Activated naive CD4-positive, alpha-beta T cell treated with anti-CD3 and anti-CD28 coated beads for 36 hours (primary cell): ENCODE measurements at regions not wholly inside any gene's neighbourhood (a gene's known extent, or its start where the extent isn't known, plus 50 kb on each side); places are given as distances from the start of the nearest gene placed in this dataset.
"Not testable (repeated sequence)": the region's sequence is repeated elsewhere in the genome, so short reads cannot be mapped to it uniquely, and the experiment has no call there.

Source experiments
- CTCF ChIA-PET: fragments of 350-600 bp; sonication (Branson Sonifier 250); formaldehyde crosslinking; loops from one replicate; lab custom pipeline; 2021; ENCODE audit warnings: antibody characterized with exemption; lab: Charles Lee
- DNase-seq: peaks from one replicate; pipeline ENCODE4 v3.0.0-alpha.2; 2020
- H3K27ac Mint-ChIP-seq: one replicate; pipeline ENCODE4 v1.8.0; 2021; ENCODE audit warnings: mild to moderate bottlenecking, mixed read lengths
- H3K27me3 Mint-ChIP-seq: one replicate; pipeline ENCODE4 v1.8.0; 2021; ENCODE audit warnings: low read depth, mixed read lengths
- H3K36me3 Mint-ChIP-seq: one replicate; pipeline ENCODE4 v1.8.0; 2021; ENCODE audit warnings: low read depth, mixed read lengths
- H3K4me1 Mint-ChIP-seq: one replicate; pipeline ENCODE4 v1.8.0; 2021; ENCODE audit warnings: low read depth, mixed read lengths
- H3K4me3 Mint-ChIP-seq: one replicate; pipeline ENCODE4 v1.8.0; 2021; ENCODE audit warnings: mild to moderate bottlenecking, moderate library complexity, mixed read lengths
- H3K9me3 Mint-ChIP-seq: one replicate; pipeline ENCODE4 v1.8.0; 2021; ENCODE audit warnings: mixed read lengths
- intact Hi-C: fragments of 100-400 bp; cut with micrococcal nuclease; formaldehyde crosslinking; loops from one replicate; pipeline ENCODE4 v1.15.1; 2023

GRCh38 chr5:2370626-2371418, 380.7 kb downstream of the IRX2 start:
- peaks cover 4% of the 10 kb centered on the region for H3K9me3 Mint-ChIP-seq
- CTCF ChIA-PET = no interaction called here
- DNase-seq = no peak
- peaks cover 3% of the 10 kb centered on the region for H3K27me3 Mint-ChIP-seq
- no peak overlapping the region for H3K27ac Mint-ChIP-seq
- H3K4me3 Mint-ChIP-seq = no peak overlapping the region
- H3K36me3 Mint-ChIP-seq = no peaks in the 10 kb centered on the region
- intact Hi-C loops = no loop called here
- H3K4me1 Mint-ChIP-seq = no peaks in the 10 kb centered on the region

- CTCF ChIA-PET = no interaction called here
- DNase-seq = no peak
These were observed 382.3 kb downstream of the IRX2 start for GRCh38 chr5:2369178-2369577.

GRCh38 chr5:2366816-2367215, 384.7 kb downstream of the IRX2 start:
- H3K4me3 Mint-ChIP-seq = no peak overlapping the region
- peaks cover 7% of the 10 kb centered on the region for H3K27me3 Mint-ChIP-seq
- DNase-seq = no peak
- CTCF ChIA-PET = no interaction called here
- H3K4me1 Mint-ChIP-seq = no peaks in the 10 kb centered on the region
- intact Hi-C loops = no loop called here
- no peak overlapping the region for H3K27ac Mint-ChIP-seq
- H3K36me3 Mint-ChIP-seq = no peaks in the 10 kb centered on the region
- peaks cover 10% of the 10 kb centered on the region for H3K9me3 Mint-ChIP-seq

More at GRCh38 chr5:2369178-2369577, 382.3 kb downstream of the IRX2 start:
- no peaks in the 10 kb centered on the region for H3K4me1 Mint-ChIP-seq
- H3K27me3 Mint-ChIP-seq = peaks cover 4% of the 10 kb centered on the region
- intact Hi-C loops = no loop called here
- H3K27ac Mint-ChIP-seq = no peak overlapping the region
- H3K9me3 Mint-ChIP-seq = peaks cover 8% of the 10 kb centered on the region
- no peaks in the 10 kb centered on the region for H3K36me3 Mint-ChIP-seq
- no peak overlapping the region for H3K4me3 Mint-ChIP-seq

- Mint-ChIP-seq H3K4me3 (no peak overlapping the region), H3K27me3 (peaks cover 4% of the 10 kb centered on the region), H3K36me3 (no peaks in the 10 kb centered on the region), H3K4me1 (no peaks in the 10 kb centered on the region), H3K27ac (no peak overlapping the region), H3K9me3 (peaks cover 2% of the 10 kb centered on the region)
- intact Hi-C loops = no loop called here
- no peak for DNase-seq
- CTCF ChIA-PET = no interaction called here
These were observed 394.2 kb downstream of the IRX2 start for GRCh38 chr5:2357309-2357708.

- peaks cover 3% of the 10 kb centered on the region for H3K27me3 Mint-ChIP-seq
These were observed 395.6 kb downstream of the IRX2 start for GRCh38 chr5:2355859-2356258.

GRCh38 chr5:2353871-2354440, 397.5 kb downstream of the IRX2 start:
- CTCF ChIA-PET = no interaction called here
- intact Hi-C loops = no loop called here
- Mint-ChIP-seq H3K27ac (no peak overlapping the region), H3K4me1 (no peaks in the 10 kb centered on the region), H3K9me3 (peaks cover 7% of the 10 kb centered on the region), H3K27me3 (peaks cover 3% of the 10 kb centered on the region), H3K36me3 (no peaks in the 10 kb centered on the region), H3K4me3 (no peak overlapping the region)
- no peak for DNase-seq

More at GRCh38 chr5:2355859-2356258, 395.6 kb downstream of the IRX2 start:
- no peaks in the 10 kb centered on the region for H3K4me1 Mint-ChIP-seq
- no peak overlapping the region for H3K27ac Mint-ChIP-seq
- intact Hi-C loops = no loop called here
- CTCF ChIA-PET = no interaction called here
- no peaks in the 10 kb centered on the region for H3K36me3 Mint-ChIP-seq
- DNase-seq = no peak
- H3K9me3 Mint-ChIP-seq = peaks cover 2% of the 10 kb centered on the region
- no peak overlapping the region for H3K4me3 Mint-ChIP-seq

- Mint-ChIP-seq H3K27me3 (peaks cover 3% of the 10 kb centered on the region), H3K4me1 (no peaks in the 10 kb centered on the region), H3K36me3 (no peaks in the 10 kb centered on the region), H3K27ac (no peak overlapping the region), H3K9me3 (peaks cover 11% of the 10 kb centered on the region), H3K4me3 (no peak overlapping the region)
- CTCF ChIA-PET = no interaction called here
- DNase-seq = no peak
- intact Hi-C loops = no loop called here
These were observed 398.3 kb downstream of the IRX2 start for GRCh38 chr5:2353211-2353610.

GRCh38 chr5:2352101-2352861, 399.2 kb downstream of the IRX2 start:
- CTCF ChIA-PET = no interaction called here
- H3K4me3 Mint-ChIP-seq = no peak overlapping the region
- intact Hi-C loops = no loop called here
- H3K9me3 Mint-ChIP-seq = peaks cover 16% of the 10 kb centered on the region
- DNase-seq = no peak
- no peak overlapping the region for H3K27ac Mint-ChIP-seq
- no peaks in the 10 kb centered on the region for H3K36me3 Mint-ChIP-seq
- H3K27me3 Mint-ChIP-seq = peaks cover 3% of the 10 kb centered on the region
- no peaks in the 10 kb centered on the region for H3K4me1 Mint-ChIP-seq

DNA sequence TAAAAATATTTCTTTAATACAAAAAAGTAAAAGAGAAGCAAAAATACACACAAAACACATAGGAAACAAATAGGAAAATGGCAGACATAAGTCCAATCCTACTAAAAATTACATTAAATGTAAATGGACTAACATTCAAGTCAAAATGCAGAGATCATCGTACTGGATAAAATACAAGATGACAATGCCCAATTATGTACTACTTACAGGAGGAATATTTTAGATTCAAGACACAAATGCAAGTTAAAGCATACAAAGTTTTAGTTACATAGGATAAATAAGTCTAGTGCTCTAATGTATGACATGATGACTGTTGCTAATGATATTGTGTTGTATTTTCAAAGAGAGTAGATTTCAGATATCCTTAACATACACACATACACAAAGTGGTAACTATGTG, 401.7 kb downstream of the IRX2 start:
- CTCF ChIA-PET, H3K27ac Mint-ChIP-seq, H3K27me3 Mint-ChIP-seq, H3K4me1 Mint-ChIP-seq, H3K4me3 Mint-ChIP-seq, intact Hi-C loops, DNase-seq, H3K36me3 Mint-ChIP-seq: not testable (repeated sequence)
- H3K9me3 Mint-ChIP-seq = peaks cover 16% of the 10 kb centered on the region

DNA sequence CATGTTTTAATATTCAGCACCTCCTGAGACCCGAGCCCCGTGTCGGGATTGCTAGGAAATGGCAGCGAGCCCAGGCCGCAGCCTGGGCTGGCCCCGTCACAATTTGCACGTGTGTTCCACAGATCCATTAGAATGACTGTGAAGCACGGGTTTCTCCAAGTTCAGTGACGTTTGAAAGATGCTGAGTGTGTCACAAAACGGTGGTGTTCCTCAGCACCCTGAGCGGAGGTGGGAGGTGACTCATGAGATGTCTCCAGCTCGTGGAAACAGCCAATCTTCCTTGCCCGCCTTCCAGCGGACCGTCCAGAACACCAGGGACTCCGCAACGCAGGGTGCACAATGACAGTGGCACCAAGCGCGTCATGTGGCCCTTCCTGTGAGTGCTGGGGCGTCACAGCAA, 412.8 kb downstream of the IRX2 start:
- CTCF ChIA-PET = no interaction called here
- Mint-ChIP-seq H3K4me1 (no peaks in the 10 kb centered on the region), H3K27me3 (peaks cover 9% of the 10 kb centered on the region), H3K27ac (no peak overlapping the region), H3K36me3 (no peaks in the 10 kb centered on the region), H3K9me3 (no peaks in the 10 kb centered on the region), H3K4me3 (no peak overlapping the region)
- intact Hi-C loops = no loop called here
- DNase-seq = no peak

GRCh38 chr5:2335733-2336515, 415.6 kb downstream of the IRX2 start:
- Mint-ChIP-seq H3K27ac (no peak overlapping the region), H3K36me3 (no peaks in the 10 kb centered on the region), H3K9me3 (no peaks in the 10 kb centered on the region), H3K27me3 (peaks cover 3% of the 10 kb centered on the region), H3K4me3 (no peak overlapping the region), H3K4me1 (no peaks in the 10 kb centered on the region)
- intact Hi-C loops = no loop called here
- CTCF ChIA-PET = no interaction called here
- no peak for DNase-seq

GRCh38 chr5:2335125-2335732, 416.2 kb downstream of the IRX2 start:
- intact Hi-C loops = no loop called here
- Mint-ChIP-seq H3K27ac (no peak overlapping the region), H3K36me3 (no peaks in the 10 kb centered on the region), H3K4me1 (no peaks in the 10 kb centered on the region), H3K9me3 (no peaks in the 10 kb centered on the region), H3K27me3 (peaks cover 3% of the 10 kb centered on the region), H3K4me3 (no peak overlapping the region)
- DNase-seq = no peak
- CTCF ChIA-PET = no interaction called here
